ENCODE measurements at regions not wholly inside any gene's neighbourhood (a gene's known extent, or its start where the extent isn't known, plus 50 kb on each side); places are given as distances from the start of the nearest gene placed in this dataset.

DNA sequence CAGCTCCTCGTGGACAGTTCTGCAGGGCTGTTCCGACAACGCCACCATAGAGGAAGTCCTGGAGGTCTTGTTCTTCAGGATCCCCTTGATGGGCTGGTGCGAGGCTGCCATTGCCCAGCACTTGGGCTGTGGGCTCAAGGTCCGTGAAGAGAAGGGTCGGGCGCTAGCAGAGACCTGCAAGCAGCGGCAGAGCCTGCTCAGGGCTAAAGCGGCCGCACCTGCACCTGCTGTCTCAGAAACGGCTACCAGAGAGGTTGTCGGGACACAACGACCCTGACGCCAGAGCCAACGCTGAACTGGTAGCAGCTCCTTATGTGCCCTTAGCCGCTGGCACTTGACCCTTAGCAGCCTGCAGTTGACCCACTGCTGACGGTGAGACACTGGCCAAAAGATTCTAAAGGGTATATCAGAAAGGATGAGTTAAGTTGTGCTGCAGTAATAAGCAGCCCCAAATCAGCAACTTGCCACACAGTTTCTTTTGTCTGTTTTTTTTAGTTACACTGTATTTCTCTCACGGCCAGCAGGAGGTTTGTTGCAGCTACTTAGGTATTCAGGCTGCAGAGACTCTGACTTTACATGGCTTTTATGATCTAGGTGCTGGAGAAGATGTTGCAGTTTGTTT, 55.5 kb upstream of the ST6GAL2 start:
- DNase-seq: no peak

DNA sequence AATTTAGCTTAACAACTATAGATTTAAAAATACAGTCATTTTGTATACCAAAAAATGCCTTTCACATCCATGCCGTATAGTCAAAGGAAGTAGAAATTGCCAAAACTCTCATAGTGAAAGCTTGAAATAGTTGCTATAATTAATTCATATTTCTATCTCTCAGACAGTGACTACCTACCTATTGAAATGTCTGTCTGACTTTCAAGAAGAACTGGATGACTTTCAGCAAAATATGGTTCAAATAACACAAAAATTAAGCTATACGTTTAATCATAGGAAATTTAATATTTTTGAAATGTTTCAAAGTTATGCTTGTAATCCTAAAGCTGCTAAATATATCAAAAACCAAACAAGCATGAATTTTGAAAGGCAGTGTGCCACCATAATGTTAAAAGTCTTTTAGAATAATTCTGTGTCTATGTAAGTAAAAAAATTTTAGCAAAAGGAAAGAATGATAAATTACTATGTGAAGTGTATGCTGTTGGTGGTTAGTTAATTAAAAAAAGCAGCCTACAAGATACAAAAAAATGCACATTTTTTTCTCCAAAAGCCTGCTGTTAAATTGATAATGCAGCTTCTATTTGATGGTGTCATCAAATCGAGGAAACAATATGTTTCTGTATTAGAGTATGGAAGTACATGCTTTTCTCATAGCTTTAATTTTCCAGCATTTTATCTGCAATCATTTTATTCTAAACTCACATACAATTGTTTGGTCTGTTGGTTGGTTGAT, 57.7 kb upstream of the ST6GAL2 start:
- peak; percentile 54 for DNase-seq

DNA sequence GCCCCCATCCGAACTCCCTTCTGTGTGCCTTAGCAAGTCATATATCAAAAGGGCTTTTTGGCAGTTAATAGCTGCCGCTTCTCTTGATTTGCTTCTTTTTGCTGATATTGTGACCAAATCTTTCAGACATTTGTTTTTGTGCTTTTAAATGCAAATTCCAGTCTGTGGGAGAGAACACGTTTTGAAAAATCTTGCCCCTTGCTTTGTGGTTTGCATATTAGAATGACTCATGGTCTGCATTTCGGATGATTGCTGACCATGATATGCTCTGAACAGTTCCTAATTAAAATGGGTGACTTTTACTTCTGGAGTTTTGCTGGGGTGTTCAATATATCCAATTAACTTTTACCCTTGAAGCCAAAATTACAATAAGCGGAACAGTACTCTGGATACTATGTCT, 58.2 kb upstream of the ST6GAL2 start:
- DNase-seq: peak; percentile 85

DNA sequence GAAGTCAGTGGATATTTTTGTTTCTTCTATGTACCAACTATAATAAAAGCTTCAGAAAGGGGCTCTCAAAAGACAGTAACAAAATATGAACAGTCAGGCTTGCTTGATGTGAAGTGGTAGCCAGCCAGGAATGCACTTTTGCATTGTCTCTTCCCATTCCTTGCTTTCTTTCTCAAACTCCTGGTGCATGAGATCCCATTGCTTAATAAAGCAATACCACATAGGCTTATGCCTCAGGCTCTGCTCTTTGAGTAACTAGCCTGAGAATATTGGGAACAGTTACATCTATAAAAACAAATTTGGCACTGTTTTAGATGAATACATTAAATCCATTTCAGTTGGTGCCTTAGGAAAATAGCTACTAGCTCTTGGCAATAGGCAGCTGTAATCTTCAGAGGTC, 62.6 kb upstream of the ST6GAL2 start:
- no peak for DNase-seq

DNA sequence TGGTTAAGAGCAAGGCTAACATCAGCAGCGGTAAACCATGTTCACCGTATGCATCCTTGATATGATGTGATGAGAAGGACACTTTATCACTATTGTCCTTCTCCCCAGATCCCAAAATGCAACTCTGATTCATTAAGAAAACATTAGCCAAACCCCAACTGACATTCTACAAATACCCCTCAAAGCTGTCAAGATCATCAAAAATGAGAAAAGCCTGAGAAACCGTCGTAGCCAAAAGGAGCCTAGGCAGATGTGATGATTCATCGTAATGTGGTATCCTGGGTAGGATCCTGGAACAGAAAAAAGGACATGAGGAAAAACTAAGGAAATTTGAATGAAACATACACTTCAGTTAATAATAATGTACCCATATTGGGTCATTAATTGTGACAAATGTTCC, 67.3 kb upstream of the ST6GAL2 start:
- peak; percentile 76 for DNase-seq

DNA sequence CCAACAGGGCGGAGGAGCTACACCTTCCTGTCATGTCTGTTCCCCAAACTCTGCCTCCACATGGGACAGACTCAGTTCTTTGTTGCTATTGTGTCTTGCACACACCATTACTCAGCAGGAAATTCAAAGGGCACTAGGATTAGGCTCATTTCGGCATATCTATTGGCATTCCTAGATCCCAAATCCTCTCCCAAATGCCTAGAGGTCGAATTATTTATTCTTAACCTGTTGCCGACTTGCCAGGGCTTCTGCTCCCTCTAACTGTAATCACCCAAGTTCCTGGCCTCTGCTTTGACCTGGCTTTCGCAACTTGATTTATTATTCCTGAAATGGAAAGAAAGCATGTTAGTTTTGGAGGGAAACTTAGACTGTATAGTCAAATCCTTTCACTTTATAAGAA, 67.8 kb upstream of the ST6GAL2 start:
- no peak for DNase-seq

DNA sequence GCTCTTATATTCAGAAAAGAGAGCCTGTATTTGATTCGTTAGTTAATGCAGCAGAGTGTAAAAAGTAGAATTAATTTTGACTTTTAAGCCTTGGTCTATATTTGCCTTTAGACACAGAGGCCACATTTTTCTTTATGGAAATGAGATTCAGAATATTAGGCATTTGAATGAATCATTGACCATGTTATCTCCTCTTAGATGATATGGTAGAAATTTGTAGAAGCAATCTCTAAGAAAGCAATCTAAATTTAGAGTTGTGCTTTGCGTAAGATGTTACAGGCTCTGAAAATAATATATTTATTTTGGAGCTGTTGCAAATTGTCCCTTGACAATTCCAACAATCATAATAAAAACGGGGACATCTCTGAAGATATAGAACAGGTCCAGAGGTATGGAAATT, 68.3 kb upstream of the ST6GAL2 start:
- no peak for DNase-seq

DNA sequence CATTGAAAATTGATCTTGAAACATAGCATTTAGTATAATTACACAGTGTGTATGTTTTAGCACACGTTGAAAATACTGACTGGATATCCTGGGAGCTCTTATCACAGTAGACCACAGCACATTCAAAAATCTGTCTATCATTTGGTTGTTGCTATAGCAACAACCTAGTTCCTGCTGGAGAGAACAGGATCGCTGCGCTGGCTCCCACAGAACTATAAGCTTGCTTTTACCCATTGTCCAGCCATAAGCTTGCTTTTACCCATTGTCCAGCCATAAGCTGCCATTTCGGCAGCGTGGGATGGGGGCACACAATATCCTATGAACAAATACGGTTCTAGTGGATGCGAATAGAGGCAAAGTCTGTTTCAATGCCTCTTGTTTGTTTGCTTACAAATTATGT, 70.4 kb upstream of the ST6GAL2 start:
- DNase-seq: no peak

DNA sequence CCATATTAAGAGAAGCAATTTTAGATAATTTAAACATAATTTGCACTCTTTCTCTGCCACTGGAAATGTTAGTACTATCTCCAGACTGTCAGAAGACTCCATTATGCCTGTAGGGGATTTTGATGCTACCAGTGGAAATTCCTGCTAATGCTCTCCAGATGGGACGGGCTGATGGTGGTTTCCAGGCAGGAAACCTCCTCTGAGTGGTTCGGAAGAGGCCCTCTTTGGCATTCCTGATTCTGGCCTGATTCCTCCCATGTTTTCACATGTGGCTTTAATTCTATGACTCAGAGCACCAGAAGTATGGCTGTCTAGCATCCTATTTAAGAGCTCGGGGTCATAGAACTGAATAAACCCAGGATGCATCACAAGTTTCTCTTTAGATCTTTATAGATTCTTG, 70.9 kb upstream of the ST6GAL2 start:
- peak; percentile 99 for DNase-seq

DNA sequence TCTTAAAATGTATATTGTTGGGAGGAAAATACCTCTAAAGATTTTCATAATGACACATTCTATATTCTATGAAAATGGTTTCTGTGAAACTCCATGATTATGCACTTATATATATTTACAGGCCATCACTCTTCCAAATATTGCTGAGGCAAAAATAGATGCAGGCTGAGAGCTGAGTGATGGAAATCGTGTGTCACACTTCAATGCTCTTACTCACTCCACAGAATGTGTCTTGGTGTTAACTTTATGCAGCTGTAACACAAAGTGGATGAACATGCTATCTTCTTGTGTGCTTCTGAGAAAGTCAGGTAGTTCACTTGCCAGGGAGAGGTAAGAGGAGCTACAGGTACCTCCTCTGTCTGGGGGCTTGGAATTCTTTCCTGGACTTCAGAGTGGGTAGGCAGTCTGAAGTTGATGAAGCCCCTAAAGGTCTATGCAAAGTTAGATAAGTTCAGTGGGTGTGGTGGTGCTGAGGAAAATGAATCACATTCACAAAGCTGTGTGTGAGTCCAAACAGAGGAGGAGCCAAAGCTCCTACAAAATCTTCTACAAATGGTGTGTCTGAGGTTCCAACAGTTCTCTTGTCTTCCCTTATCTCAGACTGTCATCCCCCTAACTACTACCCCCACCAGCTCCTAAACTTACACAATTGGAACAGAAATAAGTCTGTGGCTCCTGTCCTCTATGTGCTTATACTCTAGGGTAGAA, 74.2 kb upstream of the ST6GAL2 start:
- peak; percentile 72 for DNase-seq

DNA sequence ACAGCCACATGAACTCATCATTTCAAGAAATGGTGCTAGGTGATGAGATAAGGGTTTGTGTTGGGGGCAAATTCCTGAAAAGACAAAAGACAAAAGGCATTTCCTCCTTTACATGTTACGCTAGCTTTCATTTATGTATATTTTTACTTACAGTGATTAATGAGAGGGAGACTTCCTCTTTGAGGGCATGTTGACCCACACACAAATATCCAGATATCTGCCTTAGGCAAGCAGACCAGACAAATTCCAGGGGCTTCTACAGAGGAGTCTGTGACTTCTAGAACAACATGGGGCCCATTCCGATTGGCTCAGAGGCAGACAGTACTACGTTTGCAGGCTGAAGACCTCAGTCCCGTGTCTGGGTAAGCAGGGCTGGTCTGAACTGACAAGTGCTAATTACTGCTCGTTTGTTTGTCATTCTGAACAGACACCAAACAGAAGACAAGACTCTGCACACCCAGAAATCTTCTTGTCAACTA, 74.8 kb upstream of the ST6GAL2 start:
- DNase-seq: peak; percentile 57

DNA sequence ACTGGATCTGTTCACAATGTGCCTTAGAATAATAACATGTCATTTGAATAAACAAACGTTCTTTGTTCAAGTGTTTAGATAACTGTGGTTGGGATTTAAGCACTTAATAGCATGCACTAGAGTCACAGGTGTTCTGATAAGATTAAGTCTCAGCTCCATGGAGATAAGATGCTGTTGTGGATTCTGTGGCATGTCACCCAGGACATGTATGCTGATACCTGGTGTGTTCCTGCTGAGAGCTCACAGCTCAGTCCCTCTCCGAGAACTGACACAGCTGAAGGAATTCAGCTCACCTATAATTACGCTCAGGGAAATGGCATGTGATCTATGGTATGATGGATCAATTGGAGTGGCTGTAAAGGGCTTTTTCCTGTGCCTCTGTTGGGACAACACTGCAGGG, 75.4 kb upstream of the ST6GAL2 start:
- no peak for DNase-seq

DNA sequence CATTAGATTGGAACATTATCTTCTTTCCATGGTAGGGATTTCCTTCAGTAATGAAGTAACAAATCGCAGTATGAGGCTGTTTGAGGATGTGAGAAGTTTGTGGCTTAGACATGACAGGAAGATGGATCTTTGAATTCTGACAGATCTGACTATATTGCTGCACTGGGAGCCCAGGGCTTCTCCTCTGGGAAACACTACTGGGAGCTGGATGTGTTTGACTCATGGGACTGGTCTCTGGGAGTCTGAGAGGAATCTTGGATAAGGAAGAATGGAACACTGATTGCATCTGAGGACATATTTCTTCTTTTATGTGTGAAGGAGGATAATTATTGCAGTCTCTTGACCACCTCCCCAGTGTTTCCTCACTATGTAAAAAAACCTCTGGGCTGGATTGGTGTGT, 77.2 kb upstream of the ST6GAL2 start:
- peak; percentile 87 for DNase-seq

DNA sequence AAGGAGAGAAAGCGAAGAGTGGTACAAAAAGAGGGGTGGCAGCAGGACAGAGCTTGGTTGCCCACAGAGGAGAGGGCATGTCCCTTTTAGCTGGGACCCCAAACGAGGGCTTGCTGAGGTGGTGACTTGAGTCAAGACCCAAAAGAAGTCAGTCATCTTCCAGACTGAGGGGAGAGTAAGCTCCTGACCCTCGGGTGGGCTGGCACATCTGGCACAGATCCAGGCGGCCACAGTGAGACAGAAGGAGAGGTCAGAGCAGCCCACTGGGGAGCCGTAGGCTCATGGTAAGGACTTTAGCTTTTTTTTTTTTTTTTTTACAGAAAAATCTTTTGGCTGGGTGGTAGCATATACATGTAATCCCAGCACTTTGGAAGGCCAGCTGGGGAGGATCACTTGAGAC, 77.9 kb upstream of the ST6GAL2 start:
- DNase-seq: no peak

DNA sequence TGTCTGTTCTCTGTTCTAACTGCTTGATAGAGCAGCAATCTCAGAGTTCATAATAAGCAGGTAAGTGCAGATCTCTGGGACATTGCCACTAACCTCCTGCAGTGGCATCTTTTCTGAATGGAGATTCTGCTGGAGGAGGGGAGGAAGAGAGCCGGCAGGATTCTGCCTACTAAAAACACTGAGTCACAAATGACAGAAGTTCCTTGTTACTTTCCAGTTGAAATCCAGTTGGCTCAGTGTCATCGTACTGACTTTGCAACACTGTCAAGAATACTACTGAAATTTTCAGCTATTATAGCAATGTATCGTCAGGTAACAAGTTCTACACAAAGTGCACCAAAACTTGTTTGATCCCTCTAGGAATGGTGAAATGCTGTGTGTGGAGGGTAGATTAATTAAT, 79.6 kb upstream of the ST6GAL2 start:
- DNase-seq: peak; percentile 36

DNA sequence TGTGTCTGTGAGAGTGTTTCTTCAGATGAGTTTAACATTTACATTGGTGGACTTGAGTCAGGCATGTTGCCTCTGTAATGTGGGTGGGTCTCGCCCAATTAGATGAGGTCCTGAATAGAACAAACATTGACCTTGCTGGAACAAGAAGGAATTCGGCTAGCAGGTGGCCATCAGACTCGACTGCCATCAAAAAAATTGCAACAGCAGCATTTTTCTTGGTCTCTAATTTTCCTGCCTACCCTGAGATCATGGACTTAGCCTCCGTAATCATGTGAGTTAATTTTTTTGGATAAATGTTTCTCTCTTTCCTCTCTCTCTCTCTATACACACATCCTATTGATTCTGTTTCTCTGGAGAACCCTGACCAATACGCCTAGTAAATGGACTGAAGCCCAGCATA, 83.8 kb upstream of the ST6GAL2 start:
- no peak for DNase-seq

DNA sequence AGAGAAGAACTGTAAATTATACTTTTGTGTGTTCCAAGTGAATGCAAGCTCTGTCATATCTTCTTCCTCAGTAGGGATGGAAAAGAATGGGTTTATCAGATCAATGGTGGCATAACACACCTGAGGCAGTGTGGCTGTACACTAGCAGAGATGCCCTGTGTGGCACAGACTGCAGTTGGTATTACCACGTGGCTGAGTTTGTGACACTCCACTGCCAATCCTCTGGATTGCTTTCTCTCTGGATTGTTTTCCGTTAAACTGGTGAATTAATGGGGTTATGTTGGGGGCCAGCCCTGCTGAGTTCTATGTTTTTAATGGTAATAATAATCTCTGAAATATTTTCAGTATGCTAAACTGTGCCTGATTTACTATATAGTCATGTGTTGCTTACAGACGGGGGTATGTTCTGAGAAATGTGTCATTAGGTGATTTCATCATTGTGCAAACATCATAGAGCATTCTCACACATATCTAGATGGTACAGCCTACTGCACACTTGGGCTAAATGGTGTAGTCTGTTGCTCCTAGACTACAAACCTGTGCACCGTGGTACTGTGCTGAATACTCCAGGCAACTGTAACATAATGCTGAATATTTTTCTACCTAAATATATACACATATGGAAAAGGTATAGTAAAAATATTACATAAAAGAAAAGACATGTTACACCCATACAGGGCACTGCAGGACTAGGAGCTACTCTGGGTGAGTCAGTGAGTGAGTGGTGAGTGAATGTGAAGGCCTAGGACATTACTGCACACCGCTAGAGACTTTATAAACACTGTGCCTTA, 84.7 kb upstream of the ST6GAL2 start:
- DNase-seq: peak; percentile 82

DNA sequence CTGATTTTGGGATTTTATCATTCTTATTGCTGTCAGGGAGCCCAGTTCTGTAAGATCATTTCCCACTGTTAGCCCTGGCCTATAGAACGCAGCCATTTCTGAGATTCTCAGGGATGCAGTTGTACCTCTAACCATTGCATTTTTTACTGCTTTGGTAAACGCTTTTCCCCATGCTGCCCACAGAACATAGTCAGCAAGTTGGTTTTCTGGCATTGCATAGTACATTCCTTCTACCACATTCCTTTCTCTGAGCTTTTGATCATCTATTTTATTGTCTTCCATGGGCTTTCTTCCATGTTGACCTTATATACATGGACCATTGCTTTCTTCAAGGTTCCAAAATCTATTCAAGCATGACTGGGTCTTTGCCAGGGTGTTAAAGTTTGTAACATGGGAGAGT, 86.8 kb upstream of the ST6GAL2 start:
- DNase-seq: peak; percentile 64

DNA sequence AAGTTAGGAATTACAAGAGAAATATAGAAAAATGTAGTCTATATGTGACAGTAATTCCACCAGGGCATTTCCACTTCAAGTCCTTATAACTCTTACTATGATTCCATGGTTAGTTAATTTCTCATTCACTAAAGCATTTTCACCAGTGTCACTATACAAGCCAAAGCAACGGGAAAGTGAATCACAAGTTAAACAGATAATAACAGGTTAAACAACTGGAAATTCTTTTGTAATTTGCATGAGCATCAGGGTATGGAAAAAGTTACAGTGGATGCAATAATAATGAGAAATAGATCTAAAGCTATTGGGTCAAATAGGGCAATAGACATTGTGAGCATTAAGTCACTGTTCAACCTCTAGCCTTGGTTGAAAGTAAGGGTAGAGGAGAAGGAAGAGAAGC, 88.9 kb upstream of the ST6GAL2 start:
- no peak for DNase-seq

DNA sequence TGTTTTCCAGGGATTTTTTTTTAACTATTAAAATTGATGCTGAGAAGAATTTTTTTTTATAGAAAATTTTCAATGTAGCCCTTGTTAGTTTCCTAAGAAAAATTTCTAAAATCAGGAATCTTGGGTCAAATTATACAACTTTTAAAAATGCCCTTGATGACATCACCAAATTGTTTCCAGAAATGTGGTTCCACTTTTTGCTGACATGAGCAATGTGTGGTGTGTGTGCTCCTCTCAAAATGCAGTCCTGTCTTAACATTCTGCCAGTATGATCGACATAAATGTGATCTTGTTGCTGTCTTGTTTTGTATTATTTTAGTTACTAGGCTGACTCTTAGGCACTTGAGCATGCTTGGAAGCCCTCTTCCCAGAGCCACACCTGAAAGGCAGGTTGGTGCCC, 89.7 kb upstream of the ST6GAL2 start:
- peak; percentile 44 for DNase-seq

DNA sequence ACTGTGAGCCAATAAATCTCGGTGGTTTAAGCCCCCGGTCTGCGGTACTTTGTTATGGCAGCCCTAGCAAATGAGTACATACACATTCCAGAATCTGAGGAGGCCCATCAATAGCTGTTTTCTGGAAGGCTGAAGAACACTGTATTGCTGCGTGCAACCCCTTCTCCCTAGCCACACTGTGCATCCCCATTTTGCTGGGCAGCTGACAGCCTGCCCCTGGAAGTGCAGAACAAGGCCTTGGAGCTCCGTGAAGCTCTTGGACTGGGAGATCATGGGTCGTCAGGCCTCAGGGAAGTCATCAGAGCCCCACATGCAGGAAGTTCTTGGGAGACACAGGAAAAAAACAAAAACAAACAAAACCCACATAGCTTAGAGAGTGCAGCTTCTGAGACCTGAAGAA, 90.6 kb upstream of the ST6GAL2 start:
- DNase-seq: no peak

DNA sequence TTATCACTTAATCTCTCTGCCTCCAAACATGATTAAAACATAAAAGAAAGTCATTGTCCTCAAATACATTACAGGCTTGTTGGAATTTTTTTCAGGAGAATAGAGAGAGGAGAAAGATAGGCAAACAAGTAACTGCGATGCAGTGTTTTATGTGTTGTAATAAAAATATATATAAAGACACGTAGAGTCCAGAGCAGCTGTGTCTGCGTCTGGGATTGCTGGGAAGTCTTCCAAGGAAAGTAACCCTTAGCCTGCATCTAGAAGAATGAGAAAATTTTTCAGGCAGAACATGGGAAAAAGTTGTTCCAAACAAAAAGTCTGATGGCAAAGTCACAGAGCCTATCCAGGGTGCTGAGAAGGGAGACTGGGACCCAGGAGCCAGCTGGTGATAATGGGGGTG, 91.8 kb upstream of the ST6GAL2 start:
- DNase-seq: peak; percentile 60

DNA sequence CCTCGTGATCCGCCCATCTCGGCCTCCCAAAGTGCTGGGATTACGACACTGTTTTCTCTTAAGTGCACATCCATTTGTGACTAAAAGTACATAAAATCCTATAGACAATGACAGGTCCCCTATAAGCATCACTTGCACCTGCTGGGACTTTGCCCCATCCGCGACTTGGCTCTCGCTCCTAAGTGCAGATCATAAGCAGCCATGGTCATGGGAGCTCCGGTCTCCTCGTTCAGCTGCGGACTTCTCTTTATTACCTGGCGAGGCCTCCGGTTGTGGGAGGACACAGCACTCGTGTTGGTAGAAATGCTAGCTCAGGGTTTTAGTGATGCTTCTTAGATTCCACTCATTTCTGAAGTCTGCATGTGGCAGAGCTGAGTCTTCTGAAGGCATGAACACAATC, 92.7 kb upstream of the ST6GAL2 start:
- no peak for DNase-seq

Measured in fibroblast of skin of right quadriceps (primary cell).